Neural crest cell (in vitro differentiated cells): ENCODE measurements at regions not wholly inside any gene's neighbourhood (a gene's known extent, or its start where the extent isn't known, plus 50 kb on each side); places are given as distances from the start of the nearest gene placed in this dataset.

ENCODE experiments used
- DNase-seq: peaks from one replicate; pipeline ENCODE4 v3.0.0; 2021; ENCODE audit warnings: low read depth, mixed read lengths, low spot score
- H3K27ac Mint-ChIP-seq: one replicate; pipeline ENCODE4 v1.8.0; 2021; ENCODE audit warnings: mild to moderate bottlenecking, mixed read lengths; ENCODE audit not compliant: unreplicated experiment
- H3K27me3 Mint-ChIP-seq: 2 replicates; pipeline ENCODE4 v1.8.0; 2021; ENCODE audit warnings: low read depth, mild to moderate bottlenecking, mixed read lengths
- H3K36me3 Mint-ChIP-seq: 2 replicates; pipeline ENCODE4 v1.8.0; 2021; ENCODE audit warnings: low read depth, mild to moderate bottlenecking, mixed read lengths
- H3K4me1 Mint-ChIP-seq: 2 replicates; pipeline ENCODE4 v1.8.0; 2021; ENCODE audit warnings: mixed read lengths
- H3K4me3 Mint-ChIP-seq: one replicate; pipeline ENCODE4 v1.8.0; 2021; ENCODE audit warnings: mild to moderate bottlenecking, mixed read lengths
- H3K9me3 Mint-ChIP-seq: 2 replicates; pipeline ENCODE4 v1.8.0; 2021; ENCODE audit warnings: mixed read lengths
- CTCF ChIP-seq: fragments of 200-600 bp; sonication (generic); conservative IDR thresholded peaks from 2 replicates; pipeline ENCODE4 v1.5.0; 2021; ENCODE audit warnings: antibody characterized with exemption, mild to moderate bottlenecking

- Mint-ChIP-seq H3K9me3 (peaks cover 16% of the 10 kb centered on the region), H3K36me3 (peaks cover 2% of the 10 kb centered on the region), H3K4me3 (no peak overlapping the region), H3K4me1 (no peaks in the 10 kb centered on the region), H3K27ac (no peak overlapping the region), H3K27me3 (no peaks in the 10 kb centered on the region)
- DNase-seq: no peak
- TF ChIP-seq CTCF: no peak
These were observed 746.3 kb upstream of the SLC10A2 start for GRCh38 chr13:103812558-103812957.

- no peak for DNase-seq
- no peak for TF ChIP-seq CTCF
- Mint-ChIP-seq H3K27ac (no peak overlapping the region), H3K36me3 (peaks cover 2% of the 10 kb centered on the region), H3K27me3 (no peaks in the 10 kb centered on the region), H3K4me3 (no peak overlapping the region), H3K9me3 (peaks cover 18% of the 10 kb centered on the region), H3K4me1 (peaks cover 5% of the 10 kb centered on the region)
These were observed 743.8 kb upstream of the SLC10A2 start for GRCh38 chr13:103810026-103810425.

- Mint-ChIP-seq H3K4me3 (no peak overlapping the region), H3K9me3 (peaks cover 7% of the 10 kb centered on the region), H3K4me1 (peaks cover 23% of the 10 kb centered on the region), H3K27me3 (no peaks in the 10 kb centered on the region), H3K27ac (no peak overlapping the region), H3K36me3 (peaks cover 2% of the 10 kb centered on the region)
- TF ChIP-seq CTCF: no peak
- no peak for DNase-seq
These were observed 739.6 kb upstream of the SLC10A2 start for GRCh38 chr13:103805771-103806170.

- DNase-seq: no peak
- Mint-ChIP-seq H3K27me3 (no peaks in the 10 kb centered on the region), H3K4me3 (no peak overlapping the region), H3K9me3 (peaks cover 5% of the 10 kb centered on the region), H3K4me1 (peaks cover 28% of the 10 kb centered on the region), H3K36me3 (no peaks in the 10 kb centered on the region), H3K27ac (no peak overlapping the region)
- TF ChIP-seq CTCF: no peak
These were observed 737.1 kb upstream of the SLC10A2 start for GRCh38 chr13:103803349-103803748.

- no peak overlapping the region for H3K27ac Mint-ChIP-seq
- peaks cover 2% of the 10 kb centered on the region for H3K9me3 Mint-ChIP-seq
- no peak overlapping the region for H3K4me3 Mint-ChIP-seq
- H3K27me3 Mint-ChIP-seq: no peaks in the 10 kb centered on the region
- H3K36me3 Mint-ChIP-seq: no peaks in the 10 kb centered on the region
- peaks cover 24% of the 10 kb centered on the region for H3K4me1 Mint-ChIP-seq
- DNase-seq: no peak
- no peak for TF ChIP-seq CTCF
These were observed 732.8 kb upstream of the SLC10A2 start for GRCh38 chr13:103799028-103799427.
